ENCODE measurements at regions not wholly inside any gene's neighbourhood (a gene's known extent, or its start where the extent isn't known, plus 50 kb on each side); places are given as distances from the start of the nearest gene placed in this dataset.

DNA sequence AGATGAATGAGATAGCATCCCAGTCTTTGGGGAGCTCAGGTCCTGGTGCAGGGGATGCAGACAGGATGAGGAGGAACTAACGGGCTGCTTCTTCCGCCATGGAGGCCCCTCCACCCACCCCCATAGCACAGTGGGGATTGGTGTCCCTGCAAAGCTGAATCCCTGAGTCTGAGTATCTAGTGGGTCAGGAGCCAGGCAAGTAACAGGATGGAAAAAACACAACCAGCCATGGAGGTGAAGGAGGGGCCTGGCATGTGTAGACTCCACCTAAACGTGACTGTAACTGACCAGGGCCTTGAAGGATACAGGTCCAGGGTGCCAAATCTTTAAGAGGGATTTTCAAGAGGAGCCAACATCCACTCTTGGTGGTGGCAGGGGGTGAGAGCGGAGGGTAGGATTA, 327.8 kb upstream of the MSX2 start:
- Histone ChIP-seq H3K36me3 (no peaks in the 10 kb centered on the region), H3K9me3 (no peaks in the 10 kb centered on the region), H3K4me1 (no peaks in the 10 kb centered on the region), H3K4me3 (no peak overlapping the region), H3K27me3 (peaks cover 0 to 9% (median 0%) of the 10 kb centered on the region in 3 donors), H3K27ac (no peak overlapping the region)
- DNase-seq (no peak), ATAC-seq (no peak)
- TF ChIP-seq, protein P1, sequence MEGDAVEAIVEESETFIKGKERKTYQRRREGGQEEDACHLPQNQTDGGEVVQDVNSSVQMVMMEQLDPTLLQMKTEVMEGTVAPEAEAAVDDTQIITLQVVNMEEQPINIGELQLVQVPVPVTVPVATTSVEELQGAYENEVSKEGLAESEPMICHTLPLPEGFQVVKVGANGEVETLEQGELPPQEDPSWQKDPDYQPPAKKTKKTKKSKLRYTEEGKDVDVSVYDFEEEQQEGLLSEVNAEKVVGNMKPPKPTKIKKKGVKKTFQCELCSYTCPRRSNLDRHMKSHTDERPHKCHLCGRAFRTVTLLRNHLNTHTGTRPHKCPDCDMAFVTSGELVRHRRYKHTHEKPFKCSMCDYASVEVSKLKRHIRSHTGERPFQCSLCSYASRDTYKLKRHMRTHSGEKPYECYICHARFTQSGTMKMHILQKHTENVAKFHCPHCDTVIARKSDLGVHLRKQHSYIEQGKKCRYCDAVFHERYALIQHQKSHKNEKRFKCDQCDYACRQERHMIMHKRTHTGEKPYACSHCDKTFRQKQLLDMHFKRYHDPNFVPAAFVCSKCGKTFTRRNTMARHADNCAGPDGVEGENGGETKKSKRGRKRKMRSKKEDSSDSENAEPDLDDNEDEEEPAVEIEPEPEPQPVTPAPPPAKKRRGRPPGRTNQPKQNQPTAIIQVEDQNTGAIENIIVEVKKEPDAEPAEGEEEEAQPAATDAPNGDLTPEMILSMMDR (IDR thresholded peaks at IDR 0.05 in 4 of 5, conservative IDR thresholded peaks at IDR 0.05 in 1 of 5): no peak
- no peak for TF ChIP-seq POLR2A (IDR thresholded peaks at IDR 0.05)
- intact Hi-C loops (cut with DNase I; ENCODE audit: low total_unique reads): no loop called here
- in situ Hi-C loops (cut with MboI; ENCODE audit: low sequenced_read_pairs in 4 of 4): no loop called here

DNA sequence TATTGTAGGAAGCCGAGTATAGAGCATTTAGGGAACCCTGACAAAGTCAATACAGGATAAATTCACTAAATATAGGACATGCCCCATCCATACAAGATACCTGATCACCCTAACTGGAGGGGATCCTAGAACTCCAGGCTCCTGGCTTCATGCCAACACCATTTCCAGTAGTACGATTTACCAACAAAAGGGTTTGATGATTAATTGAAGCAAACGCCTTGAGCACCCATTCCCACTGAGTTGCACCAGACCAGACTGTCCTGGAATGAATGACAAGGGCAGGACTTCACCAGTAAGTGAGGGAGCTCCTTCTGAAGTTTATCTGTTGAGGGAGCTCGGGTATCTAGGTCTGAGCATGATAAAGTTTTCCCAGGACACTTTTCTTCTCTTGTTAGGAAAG, 327.2 kb upstream of the MSX2 start:
- H3K9me3 ChIP-seq: no peaks in the 10 kb centered on the region
- intact Hi-C loops (cut with DNase I; ENCODE audit: low total_unique reads): no loop called here
- DNase-seq (no peak), ATAC-seq (no peak)
- no peaks in the 10 kb centered on the region for H3K4me1 ChIP-seq
- no peak overlapping the region for H3K4me3 ChIP-seq
- no peaks in the 10 kb centered on the region for H3K36me3 ChIP-seq
- H3K27ac ChIP-seq: no peak overlapping the region
- in situ Hi-C loops (cut with MboI; ENCODE audit: low sequenced_read_pairs in 4 of 4): no loop called here
- peaks cover 0 to 9% (median 0%) of the 10 kb centered on the region in 3 donors for H3K27me3 ChIP-seq
- TF ChIP-seq POLR2A (IDR thresholded peaks at IDR 0.05): no peak
- TF ChIP-seq, protein P1 (IDR thresholded peaks at IDR 0.05 in 4 of 5, conservative IDR thresholded peaks at IDR 0.05 in 1 of 5): no peak

DNA sequence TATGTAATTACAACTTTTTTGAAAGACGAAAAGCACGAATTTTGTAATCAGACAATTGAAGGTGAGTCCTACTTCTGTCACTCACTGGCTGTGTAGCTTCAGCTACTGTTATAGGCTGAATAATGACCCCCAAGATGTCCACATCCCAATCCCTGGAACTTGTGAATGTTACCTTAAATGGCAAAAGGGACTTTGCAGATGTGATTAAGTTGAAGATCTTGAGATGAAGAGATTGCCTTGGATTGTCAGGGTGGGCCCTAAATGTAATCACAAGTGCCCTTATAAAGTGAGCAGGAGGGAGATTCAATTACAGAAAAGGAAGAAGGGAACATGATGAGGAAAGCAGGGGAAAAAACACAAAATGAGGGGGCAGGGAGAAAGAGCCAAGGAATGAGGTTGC, 326.2 kb upstream of the MSX2 start:
- no peak overlapping the region for H3K27ac ChIP-seq
- TF ChIP-seq, protein P1 (IDR thresholded peaks at IDR 0.05 in 4 of 5, conservative IDR thresholded peaks at IDR 0.05 in 1 of 5): no peak
- TF ChIP-seq POLR2A (IDR thresholded peaks at IDR 0.05): no peak
- no peak overlapping the region for H3K4me3 ChIP-seq
- peaks cover 0 to 9% (median 0%) of the 10 kb centered on the region in 3 donors for H3K27me3 ChIP-seq
- DNase-seq (no peak), ATAC-seq (no peak)
- in situ Hi-C loops (cut with MboI; ENCODE audit: low sequenced_read_pairs in 4 of 4): no loop called here
- no peaks in the 10 kb centered on the region for H3K9me3 ChIP-seq
- no peaks in the 10 kb centered on the region for H3K4me1 ChIP-seq
- intact Hi-C loops (cut with DNase I; ENCODE audit: low total_unique reads): no loop called here
- no peaks in the 10 kb centered on the region for H3K36me3 ChIP-seq

DNA sequence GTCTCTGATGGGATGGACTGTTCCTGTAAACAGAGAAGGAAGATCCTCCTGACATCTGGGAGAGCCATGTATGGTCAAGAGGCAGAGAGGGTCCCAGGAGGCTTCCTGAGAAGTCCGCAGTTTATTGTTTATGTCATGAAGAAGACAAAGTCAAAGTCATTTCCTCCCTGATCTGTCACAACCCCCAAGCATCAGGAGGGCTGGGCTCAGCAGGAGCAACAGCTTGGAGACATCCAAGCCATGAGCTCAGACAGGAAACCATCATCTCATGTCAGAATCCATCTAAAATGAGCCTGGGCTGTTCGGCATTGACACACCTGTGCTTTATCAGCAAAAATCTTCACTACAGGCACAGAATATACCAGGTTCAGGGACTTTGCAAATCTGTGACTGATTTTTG, 325.0 kb upstream of the MSX2 start:
- in situ Hi-C loops (cut with MboI; ENCODE audit: low sequenced_read_pairs in 4 of 4): no loop called here
- no peak for TF ChIP-seq POLR2A (IDR thresholded peaks at IDR 0.05)
- TF ChIP-seq, protein P1 (IDR thresholded peaks at IDR 0.05 in 4 of 5, conservative IDR thresholded peaks at IDR 0.05 in 1 of 5): no peak

DNA sequence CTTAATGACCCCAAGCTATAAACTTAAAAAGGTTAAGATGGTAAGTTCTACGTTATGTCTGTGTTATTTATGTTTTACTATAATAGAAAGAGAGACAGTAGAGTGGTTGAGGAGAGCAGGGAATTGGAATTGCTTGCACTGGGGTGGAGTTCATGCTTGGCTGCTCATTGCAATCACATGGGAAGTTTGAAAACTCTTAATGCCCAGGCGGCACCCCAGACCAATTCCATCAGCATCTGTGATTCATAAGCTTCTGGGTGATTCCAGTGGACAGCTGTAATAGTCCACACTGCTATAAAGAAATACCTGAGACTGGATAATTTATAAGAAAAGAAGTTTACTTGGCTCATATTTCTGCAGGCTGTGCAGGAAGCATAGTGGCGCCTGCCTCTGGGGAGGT, 323.9 kb upstream of the MSX2 start:
- TF ChIP-seq, protein P1 (IDR thresholded peaks at IDR 0.05 in 4 of 5, conservative IDR thresholded peaks at IDR 0.05 in 1 of 5): no peak
- no peaks in the 10 kb centered on the region for H3K9me3 ChIP-seq
- intact Hi-C loops (cut with DNase I; ENCODE audit: low total_unique reads): no loop called here
- no peak overlapping the region for H3K4me3 ChIP-seq
- no peak for DNase-seq
- ATAC-seq: no peak
- no peak overlapping the region for H3K27ac ChIP-seq
- peaks cover 0 to 2% (median 0%) of the 10 kb centered on the region in 3 donors for H3K27me3 ChIP-seq
- no peaks in the 10 kb centered on the region for H3K4me1 ChIP-seq
- no peaks in the 10 kb centered on the region for H3K36me3 ChIP-seq
- in situ Hi-C loops (cut with MboI; ENCODE audit: low sequenced_read_pairs in 4 of 4): loop anchor here in 3 of 4 donors (25.0 kb wide), 1 partner anchor 537 kb away; no protein-coding TSS in a partner anchor

More for the DNA sequence above, 325.0 kb upstream of the MSX2 start:
- ATAC-seq (no peak), DNase-seq (no peak)
- H3K4me1 ChIP-seq: no peaks in the 10 kb centered on the region
- intact Hi-C loops (cut with DNase I; ENCODE audit: low total_unique reads): no loop called here
- H3K27ac ChIP-seq: no peak overlapping the region
- no peak overlapping the region for H3K4me3 ChIP-seq
- no peaks in the 10 kb centered on the region for H3K9me3 ChIP-seq
- peaks cover 0 to 4% (median 0%) of the 10 kb centered on the region in 3 donors for H3K27me3 ChIP-seq
- no peaks in the 10 kb centered on the region for H3K36me3 ChIP-seq

Measured in gastrocnemius medialis (tissue), 4 donors.